Caco-2 (cell line): ENCODE measurements at regions not wholly inside any gene's neighbourhood (a gene's known extent, or its start where the extent isn't known, plus 50 kb on each side); places are given as distances from the start of the nearest gene placed in this dataset.

Experiments used
- BruUV-seq: library from RNA; stranded (reverse); fragments of 400-500 nt; replicated peaks from 2 replicates; lab custom pipeline; 2021; lab: Mats Ljungman, UMichigan
- CTCF ChIA-PET: fragments of 300-600 bp; sonication (Branson Sonifier 250); formaldehyde crosslinking; loops from one replicate; lab custom pipeline; 2022; ENCODE audit warnings: antibody characterized with exemption; lab: Charles Lee
- POLR2A ChIA-PET: fragments of 300-600 bp; sonication (Branson Sonifier 250); formaldehyde crosslinking; loops from one replicate; lab custom pipeline; 2022; ENCODE audit warnings: antibody characterized with exemption; lab: Charles Lee
- DNase-seq, 2 experiments: peaks; one replicate each; pipeline versions ENCODE4 v3.0.0 to v3.0.0-alpha.2; 2020 to 2022
- H3K27me3 ChIP-seq: replicated peaks from 2 replicates; pipeline ENCODE4 v1.6.0; 2011; ENCODE audit warnings: low read length; ENCODE audit not compliant: control insufficient read depth, insufficient read depth
- H3K36me3 ChIP-seq: 2 replicates; pipeline ENCODE4 v1.5.1; 2011; ENCODE audit warnings: low read length; ENCODE audit not compliant: control insufficient read depth, insufficient read depth
- H3K4me1 ChIP-seq: fragments of 250-450 bp; sonication (Bioruptor Pico); 2 replicates; pipeline ENCODE4 v1.5.1; 2020; ENCODE audit warnings: mild to moderate bottlenecking
- H3K4me3 ChIP-seq: 2 replicates; pipeline ENCODE4 v1.5.1; 2011; ENCODE audit warnings: low read depth, mild to moderate bottlenecking, control low read depth, low read length
- H3K9me3 ChIP-seq: fragments of 250-450 bp; sonication (Bioruptor Pico); 2 replicates; pipeline ENCODE4 v1.5.1; 2020; ENCODE audit warnings: mild to moderate bottlenecking, moderate library complexity
- H3K27ac Mint-ChIP-seq: one replicate; pipeline ENCODE4 v1.8.0; 2022; ENCODE audit warnings: mixed read lengths; ENCODE audit not compliant: unreplicated experiment
- H3K27me3 Mint-ChIP-seq: one replicate; pipeline ENCODE4 v1.8.0; 2022; ENCODE audit warnings: mixed read lengths; ENCODE audit not compliant: insufficient read depth, unreplicated experiment
- H3K36me3 Mint-ChIP-seq: one replicate; pipeline ENCODE4 v1.8.0; 2022; ENCODE audit warnings: mild to moderate bottlenecking, mixed read lengths; ENCODE audit not compliant: insufficient read depth, unreplicated experiment
- H3K4me1 Mint-ChIP-seq: one replicate; pipeline ENCODE4 v1.8.0; 2022; ENCODE audit warnings: low read depth, mixed read lengths; ENCODE audit not compliant: unreplicated experiment
- H3K4me3 Mint-ChIP-seq: one replicate; pipeline ENCODE4 v1.8.0; 2022; ENCODE audit warnings: mild to moderate bottlenecking, moderate library complexity, mixed read lengths; ENCODE audit not compliant: unreplicated experiment
- H3K9me3 Mint-ChIP-seq: one replicate; pipeline ENCODE4 v1.8.0; 2022; ENCODE audit warnings: mixed read lengths; ENCODE audit not compliant: unreplicated experiment
- intact Hi-C: fragments of 100-400 bp; cut with micrococcal nuclease; formaldehyde crosslinking; loops from one replicate; pipeline ENCODE4 v1.10.0; 2022; ENCODE audit not compliant: unreplicated experiment
- TF ChIP-seq, protein P1 (sequence below), 2 experiments: fragments of 200-600 bp in 1 of 2; IDR thresholded peaks; 1 replicate in 1 of 2; 2 replicates in 1 of 2; pipeline versions ENCODE4 v1.5.1 to v1.8.0; 2011 to 2022; ENCODE audit warnings: antibody characterized with exemption in 1 of 2, control low read depth in 1 of 2, inconsistent platforms in 1 of 2, low read depth in 1 of 2, low read length in 1 of 2, mild to moderate bottlenecking in 1 of 2, moderate library complexity in 1 of 2; ENCODE audit not compliant: insufficient read depth in 1 of 2, severe bottlenecking in 1 of 2, unreplicated experiment in 1 of 2

DNA sequence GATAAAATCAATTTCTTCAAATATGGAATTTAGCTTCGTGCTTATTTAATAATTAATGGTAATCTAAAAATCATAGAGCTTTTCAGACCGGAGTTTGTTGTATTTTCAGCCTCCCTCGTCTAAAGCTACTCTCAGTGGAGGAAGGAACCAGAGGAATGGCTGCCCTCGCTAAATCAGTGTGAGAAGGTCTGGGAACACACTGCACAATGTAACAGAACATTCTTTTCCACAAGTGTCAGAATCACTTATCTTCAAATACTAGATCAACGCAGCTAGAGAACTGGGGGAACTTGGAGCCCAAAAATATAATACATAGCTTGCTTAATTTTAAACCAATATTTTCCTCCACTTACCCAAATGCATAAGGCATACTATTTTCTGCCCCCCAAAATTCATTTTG, 148.5 kb downstream of the MTERF1 start:
- POLR2A ChIA-PET: no interaction called here
- Histone ChIP-seq H3K9me3 (peaks cover 4% of the 10 kb centered on the region; the same call in 1 of the 2 replicates), H3K4me1 (no peaks in the 10 kb centered on the region), H3K36me3 (no peaks in the 10 kb centered on the region), H3K4me3 (no peak overlapping the region), H3K27me3 (no peaks in the 10 kb centered on the region)
- TF ChIP-seq, protein P1, sequence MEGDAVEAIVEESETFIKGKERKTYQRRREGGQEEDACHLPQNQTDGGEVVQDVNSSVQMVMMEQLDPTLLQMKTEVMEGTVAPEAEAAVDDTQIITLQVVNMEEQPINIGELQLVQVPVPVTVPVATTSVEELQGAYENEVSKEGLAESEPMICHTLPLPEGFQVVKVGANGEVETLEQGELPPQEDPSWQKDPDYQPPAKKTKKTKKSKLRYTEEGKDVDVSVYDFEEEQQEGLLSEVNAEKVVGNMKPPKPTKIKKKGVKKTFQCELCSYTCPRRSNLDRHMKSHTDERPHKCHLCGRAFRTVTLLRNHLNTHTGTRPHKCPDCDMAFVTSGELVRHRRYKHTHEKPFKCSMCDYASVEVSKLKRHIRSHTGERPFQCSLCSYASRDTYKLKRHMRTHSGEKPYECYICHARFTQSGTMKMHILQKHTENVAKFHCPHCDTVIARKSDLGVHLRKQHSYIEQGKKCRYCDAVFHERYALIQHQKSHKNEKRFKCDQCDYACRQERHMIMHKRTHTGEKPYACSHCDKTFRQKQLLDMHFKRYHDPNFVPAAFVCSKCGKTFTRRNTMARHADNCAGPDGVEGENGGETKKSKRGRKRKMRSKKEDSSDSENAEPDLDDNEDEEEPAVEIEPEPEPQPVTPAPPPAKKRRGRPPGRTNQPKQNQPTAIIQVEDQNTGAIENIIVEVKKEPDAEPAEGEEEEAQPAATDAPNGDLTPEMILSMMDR (IDR thresholded peaks at IDR 0.05; ENCODE audit: insufficient read depth in 1 of 2, low read depth in 1 of 2, low read length in 1 of 2, severe bottlenecking in 1 of 2, unreplicated experiment in 1 of 2): no peak
- no peak for DNase-seq
- no TSS peak for BruUV-seq
- peaks cover 8% of the 10 kb centered on the region for H3K27me3 Mint-ChIP-seq
- CTCF ChIA-PET: no interaction called here
- no peaks in the 10 kb centered on the region for H3K4me1 Mint-ChIP-seq
- intact Hi-C loops: no loop called here
- no peaks in the 10 kb centered on the region for H3K9me3 Mint-ChIP-seq
- H3K27ac Mint-ChIP-seq: no peak overlapping the region
- H3K4me3 Mint-ChIP-seq: no peak overlapping the region
- H3K36me3 Mint-ChIP-seq: no peaks in the 10 kb centered on the region

GRCh38 chr7:91749418-91749817, 131.1 kb downstream of the MTERF1 start:
- H3K36me3 ChIP-seq: no peaks in the 10 kb centered on the region
- Mint-ChIP-seq H3K27me3 (peaks cover 3% of the 10 kb centered on the region), H3K9me3 (peaks cover 12% of the 10 kb centered on the region), H3K36me3 (no peaks in the 10 kb centered on the region), H3K27ac (no peak overlapping the region), H3K4me3 (no peak overlapping the region), H3K4me1 (no peaks in the 10 kb centered on the region)
- TF ChIP-seq, protein P1 (IDR thresholded peaks at IDR 0.05; ENCODE audit: insufficient read depth in 1 of 2, low read depth in 1 of 2, low read length in 1 of 2, severe bottlenecking in 1 of 2, unreplicated experiment in 1 of 2): no peak
- no TSS peak for BruUV-seq
- ChIA-PET CTCF (no interaction called here), POLR2A (no interaction called here)
- H3K4me3 ChIP-seq: no peak overlapping the region
- peaks cover 11% of the 10 kb centered on the region for H3K4me1 ChIP-seq
- H3K27me3 ChIP-seq: no peaks in the 10 kb centered on the region
- DNase-seq: no peak
- peaks cover 5% of the 10 kb centered on the region; the same call in 1 of the 2 replicates for H3K9me3 ChIP-seq
- intact Hi-C loops: no loop called here

DNA sequence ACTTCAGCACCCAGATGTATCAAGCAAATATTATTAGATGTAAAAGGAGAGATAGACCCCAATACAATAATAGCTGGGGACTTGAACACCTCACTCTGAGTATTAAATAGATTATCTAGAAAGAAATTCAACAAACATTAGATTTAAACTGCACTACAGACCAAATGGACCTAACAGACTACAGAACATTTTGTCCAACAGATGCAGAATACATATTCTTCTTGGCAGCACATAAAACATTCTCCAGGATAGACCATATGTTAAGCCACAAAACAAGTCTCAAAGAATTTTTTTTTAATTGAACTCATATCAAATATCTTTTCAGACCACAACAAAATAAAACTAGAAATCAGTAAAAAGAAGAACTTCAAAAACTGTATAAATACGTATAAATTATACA, 130.4 kb downstream of the MTERF1 start:
- H3K36me3 Mint-ChIP-seq: no peaks in the 10 kb centered on the region
- no peak for DNase-seq
- no peak overlapping the region for H3K4me3 Mint-ChIP-seq
- H3K27me3 Mint-ChIP-seq: peaks cover 3% of the 10 kb centered on the region
- Histone ChIP-seq H3K27me3 (no peaks in the 10 kb centered on the region), H3K4me3 (no peak overlapping the region), H3K4me1 (peaks cover 11% of the 10 kb centered on the region), H3K9me3 (peaks cover 5% of the 10 kb centered on the region; the same call in 1 of the 2 replicates), H3K36me3 (no peaks in the 10 kb centered on the region)
- ChIA-PET POLR2A (no interaction called here), CTCF (no interaction called here)
- TF ChIP-seq, protein P1 (IDR thresholded peaks at IDR 0.05; ENCODE audit: insufficient read depth in 1 of 2, low read depth in 1 of 2, low read length in 1 of 2, severe bottlenecking in 1 of 2, unreplicated experiment in 1 of 2): no peak
- no peaks in the 10 kb centered on the region for H3K4me1 Mint-ChIP-seq
- H3K9me3 Mint-ChIP-seq: peaks cover 12% of the 10 kb centered on the region
- no peak overlapping the region for H3K27ac Mint-ChIP-seq
- BruUV-seq: no TSS peak
- intact Hi-C loops: no loop called here
